ENCODE measurements at regions not wholly inside any gene's neighbourhood (a gene's known extent, or its start where the extent isn't known, plus 50 kb on each side); places are given as distances from the start of the nearest gene placed in this dataset.

DNA sequence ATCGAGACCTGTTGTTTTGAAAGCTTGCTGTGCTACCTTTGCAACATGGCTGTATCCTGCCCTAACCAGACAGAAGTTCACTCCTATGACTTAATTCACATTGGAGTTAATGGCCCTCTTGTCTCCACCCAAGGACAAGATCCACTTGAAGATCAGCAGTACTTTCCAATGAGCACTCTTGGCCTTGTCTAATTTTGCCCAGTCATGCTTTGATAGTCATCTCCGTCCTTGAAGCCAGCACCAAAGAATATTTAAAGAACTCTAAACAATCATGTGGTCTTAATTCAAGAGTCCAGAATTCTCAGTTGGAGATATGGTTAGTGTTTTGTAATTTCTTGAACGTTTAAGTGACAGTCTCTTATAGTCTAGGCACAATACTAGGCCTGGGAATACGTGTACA, 775.6 kb upstream of the EEF2KMT start:
- no peak overlapping the region for H2AFZ ChIP-seq (ENCODE audit: control insufficient read depth, low read length)
- no peak overlapping the region for H3K4me2 ChIP-seq (ENCODE audit: control insufficient read depth, extremely low read depth, insufficient read depth, low read depth, low read length)
- H3K4me3 ChIP-seq (ENCODE audit: control insufficient read depth in 2 of 3, extremely low read depth in 1 of 3, insufficient read depth in 2 of 3, low read depth in 1 of 3, low read length in 3 of 3), result no peak overlapping the region
- no peak for DNase-seq (ENCODE audit: low read depth, low spot score)
- H4K20me1 ChIP-seq (ENCODE audit: control insufficient read depth, extremely low read depth, insufficient read depth, low read length), result no peaks in the 10 kb centered on the region
- peaks cover 5% of the 10 kb centered on the region for H3K9me3 ChIP-seq (ENCODE audit: control insufficient read depth, low read depth, low read length)
- H3K79me2 ChIP-seq (ENCODE audit: control insufficient read depth, insufficient read depth, low read length), result no peaks in the 10 kb centered on the region
- H3K27ac ChIP-seq (ENCODE audit: control insufficient read depth, insufficient read depth, low read length), result no peak overlapping the region
- H3K9ac ChIP-seq (ENCODE audit: control insufficient read depth, extremely low read depth, insufficient read depth, low read length), result no peak overlapping the region
- H3K4me1 ChIP-seq (ENCODE audit: control insufficient read depth, extremely low read depth, insufficient read depth, low read length), result no peaks in the 10 kb centered on the region
- H3K27me3 ChIP-seq (ENCODE audit: control insufficient read depth, extremely low read depth, insufficient read depth, low read length), result no peaks in the 10 kb centered on the region
- TF ChIP-seq EZH2 (IDR thresholded peaks at IDR 0.05; ENCODE audit: low read length), result no peak
- no peak for TF ChIP-seq CTCF (optimal IDR thresholded peaks at IDR 0.05 in 1 of 3, IDR thresholded peaks at IDR 0.05 in 1 of 3, conservative IDR thresholded peaks at IDR 0.05 in 1 of 3; ENCODE audit: extremely low read depth in 1 of 3, insufficient read depth in 2 of 3, low read length in 3 of 3)
- no peaks in the 10 kb centered on the region for H3K36me3 ChIP-seq (ENCODE audit: control insufficient read depth in 2 of 2, extremely low read depth in 1 of 2, insufficient read depth in 2 of 2, low read length in 2 of 2)
- dilution Hi-C loops (cut with MboI; ENCODE audit: extremely low pct_ligation_motif_present, low sequenced_read_pairs), result no loop called here
- no peak for FAIRE-seq
- H3K9me1 ChIP-seq (ENCODE audit: control insufficient read depth, extremely low read depth, insufficient read depth, low read length), result no peaks in the 10 kb centered on the region

- Histone ChIP-seq H3K4me1 (ENCODE audit: control insufficient read depth, extremely low read depth, insufficient read depth, low read length) (no peaks in the 10 kb centered on the region), H3K9ac (ENCODE audit: control insufficient read depth, extremely low read depth, insufficient read depth, low read length) (no peak overlapping the region), H3K9me3 (ENCODE audit: control insufficient read depth, low read depth, low read length) (no peaks in the 10 kb centered on the region), H3K27ac (ENCODE audit: control insufficient read depth, insufficient read depth, low read length) (no peak overlapping the region), H3K4me2 (ENCODE audit: control insufficient read depth, extremely low read depth, insufficient read depth, low read depth, low read length) (no peak overlapping the region), H3K79me2 (ENCODE audit: control insufficient read depth, insufficient read depth, low read length) (no peaks in the 10 kb centered on the region), H2AFZ (ENCODE audit: control insufficient read depth, low read length) (no peak overlapping the region), H3K27me3 (ENCODE audit: control insufficient read depth, extremely low read depth, insufficient read depth, low read length) (no peaks in the 10 kb centered on the region), H3K4me3 (ENCODE audit: control insufficient read depth in 2 of 3, extremely low read depth in 1 of 3, insufficient read depth in 2 of 3, low read depth in 1 of 3, low read length in 3 of 3) (no peak overlapping the region), H3K9me1 (ENCODE audit: control insufficient read depth, extremely low read depth, insufficient read depth, low read length) (no peaks in the 10 kb centered on the region), H4K20me1 (ENCODE audit: control insufficient read depth, extremely low read depth, insufficient read depth, low read length) (no peaks in the 10 kb centered on the region), H3K36me3 (ENCODE audit: control insufficient read depth in 2 of 2, extremely low read depth in 1 of 2, insufficient read depth in 2 of 2, low read length in 2 of 2) (no peaks in the 10 kb centered on the region)
- TF ChIP-seq EZH2 (IDR thresholded peaks at IDR 0.05; ENCODE audit: low read length) (no peak), CTCF (optimal IDR thresholded peaks at IDR 0.05 in 1 of 3, IDR thresholded peaks at IDR 0.05 in 1 of 3, conservative IDR thresholded peaks at IDR 0.05 in 1 of 3; ENCODE audit: extremely low read depth in 1 of 3, insufficient read depth in 2 of 3, low read length in 3 of 3) (no peak)
- DNase-seq (ENCODE audit: low read depth, low spot score) (no peak), FAIRE-seq (no peak)
- dilution Hi-C loops (cut with MboI; ENCODE audit: extremely low pct_ligation_motif_present, low sequenced_read_pairs), result no loop called here
Measured at GRCh38 chr16:5870886-5871691, 773.5 kb upstream of the EEF2KMT start.

All from keratinocyte (primary cell).